Hematopoietic multipotent progenitor cell treated with erythropoietin and hydrocortisone succinate and interleukin-3 and kit ligand, for 8 days (in vitro differentiated cells): ENCODE measurements at regions not wholly inside any gene's neighbourhood (a gene's known extent, or its start where the extent isn't known, plus 50 kb on each side); places are given as distances from the start of the nearest gene placed in this dataset.

Experiments used
- DNase-seq: peaks from one replicate; pipeline ENCODE4 v3.0.0-alpha.2; 2015

DNA sequence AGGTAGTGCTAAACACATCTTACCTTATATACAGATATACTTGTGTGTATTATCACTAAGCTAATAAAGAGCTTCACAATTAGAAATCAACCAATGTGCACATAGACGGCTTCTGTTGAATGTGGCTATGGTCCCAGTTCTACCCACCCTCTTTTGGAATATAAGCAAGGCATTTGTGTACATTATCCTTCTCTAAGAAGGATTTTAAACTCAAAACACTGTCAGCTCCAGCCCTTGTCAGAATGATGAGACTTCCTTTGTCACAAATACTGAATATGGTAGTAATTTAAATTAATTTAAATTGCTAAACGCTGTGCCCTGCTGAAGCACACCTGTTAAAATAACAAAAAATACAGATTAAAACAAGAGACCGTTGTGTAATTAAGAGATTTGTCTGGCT lies 107.9 kb upstream of the GRAMD2B start:
- DNase-seq = no peak

DNA sequence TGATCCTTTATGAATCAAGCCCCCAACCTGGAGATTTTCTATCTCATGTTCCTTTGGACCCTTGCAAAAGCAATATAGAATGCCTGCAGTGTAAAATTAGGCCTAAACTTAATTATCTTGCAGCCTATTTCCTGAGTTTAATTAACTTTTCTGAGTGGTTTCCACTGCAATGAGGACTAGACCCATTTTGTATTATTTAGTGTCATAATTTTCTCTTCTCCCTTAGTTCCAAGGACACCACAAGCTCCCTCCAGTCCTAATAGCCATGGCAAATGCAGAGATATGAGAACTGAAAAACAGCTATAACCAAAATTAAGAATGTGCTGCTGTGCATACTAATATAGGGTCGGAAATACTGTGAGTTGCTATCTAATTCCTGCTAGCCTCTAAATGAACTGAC lies 90.9 kb upstream of the GRAMD2B start:
- no peak for DNase-seq

DNA sequence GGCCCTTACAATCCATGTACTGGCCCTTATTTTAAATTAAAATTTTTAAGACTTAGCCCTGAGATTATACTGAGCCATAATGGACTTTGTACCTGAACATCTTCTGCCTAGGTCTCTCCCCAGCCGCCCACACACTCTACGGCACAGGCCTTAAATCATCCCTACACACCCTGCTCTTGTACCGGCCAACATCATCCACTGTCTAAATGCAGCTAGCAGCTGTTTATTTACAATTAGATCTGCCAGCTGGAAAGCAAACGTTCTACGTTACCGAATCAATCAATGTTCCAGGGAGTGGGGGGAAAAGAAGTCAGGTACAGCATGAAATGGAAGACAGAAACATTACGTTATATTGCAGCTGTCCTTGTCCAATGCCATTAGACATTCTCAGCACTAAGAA lies 88.4 kb upstream of the GRAMD2B start:
- DNase-seq = no peak

DNA sequence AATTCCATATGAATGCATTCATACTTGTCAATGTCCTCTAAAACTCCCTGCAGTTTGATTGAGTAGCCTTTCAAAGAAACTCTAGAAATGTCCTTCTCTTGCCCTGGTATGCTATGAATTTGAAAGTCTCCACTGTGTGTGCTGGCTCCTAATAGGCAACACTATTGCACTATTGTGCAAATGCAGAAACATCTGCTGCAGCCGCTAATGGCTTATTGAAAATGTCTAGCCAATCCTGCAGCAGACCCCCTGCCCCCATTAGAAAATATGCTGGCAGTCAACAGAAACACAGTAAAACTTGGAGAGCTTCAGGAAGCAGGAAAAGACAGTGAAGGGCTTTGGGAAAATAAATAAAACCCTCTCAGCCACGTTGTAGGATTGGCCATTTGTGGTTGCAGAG lies 87.3 kb upstream of the GRAMD2B start:
- DNase-seq = no peak

DNA sequence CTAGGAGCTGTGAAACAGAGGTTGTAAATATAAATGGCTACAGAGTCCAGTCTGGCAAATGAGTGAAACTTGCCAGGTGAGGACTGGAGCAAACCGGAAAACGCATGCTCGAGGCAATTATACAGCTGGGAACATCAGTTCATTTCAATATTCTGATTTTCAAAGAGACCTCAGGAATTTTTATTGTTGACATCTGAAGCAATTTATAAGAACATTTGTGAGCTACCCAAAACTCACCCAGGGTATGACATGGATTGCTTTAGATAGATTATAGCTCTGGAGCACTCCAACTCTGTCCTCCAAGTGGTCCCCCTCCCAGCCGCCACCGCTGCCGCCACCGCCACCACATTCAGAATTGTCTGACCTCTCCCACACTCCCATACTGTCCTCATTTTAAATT lies 84.6 kb upstream of the GRAMD2B start:
- DNase-seq = no peak

DNA sequence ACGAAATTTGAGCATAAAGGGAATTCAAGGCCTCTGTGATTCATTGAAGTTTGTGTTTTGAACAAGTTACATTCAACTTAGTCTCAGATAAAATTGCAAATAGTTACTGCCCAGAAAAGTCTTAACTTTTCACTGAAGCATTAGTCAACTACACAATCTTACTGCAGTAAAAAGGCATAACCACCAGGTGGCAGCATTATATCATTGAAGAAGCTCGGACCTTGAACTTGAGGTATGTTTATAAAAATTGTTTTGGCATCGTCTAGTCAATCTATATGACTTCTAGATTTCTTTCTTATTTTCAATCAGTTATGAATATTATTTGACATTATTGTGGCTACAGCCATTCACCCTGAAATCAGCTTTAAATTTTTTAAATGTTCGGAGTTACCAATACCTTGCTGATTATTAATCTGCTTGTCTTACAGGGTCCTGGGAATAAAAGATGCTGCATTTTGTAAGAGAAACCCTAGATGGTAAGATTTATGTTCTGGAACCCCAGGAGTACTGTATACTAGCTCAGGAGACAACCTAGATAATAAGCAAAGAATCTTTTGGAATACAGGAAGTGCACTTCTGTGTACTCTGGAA lies 83.9 kb upstream of the GRAMD2B start:
- peak; percentile 74 for DNase-seq

GRCh38 chr5:126341906-126342630 lies 81.1 kb upstream of the GRAMD2B start:
- no peak for DNase-seq

- no peak for DNase-seq
These were observed 74.2 kb upstream of the GRAMD2B start for GRCh38 chr5:126348855-126349635.

DNA sequence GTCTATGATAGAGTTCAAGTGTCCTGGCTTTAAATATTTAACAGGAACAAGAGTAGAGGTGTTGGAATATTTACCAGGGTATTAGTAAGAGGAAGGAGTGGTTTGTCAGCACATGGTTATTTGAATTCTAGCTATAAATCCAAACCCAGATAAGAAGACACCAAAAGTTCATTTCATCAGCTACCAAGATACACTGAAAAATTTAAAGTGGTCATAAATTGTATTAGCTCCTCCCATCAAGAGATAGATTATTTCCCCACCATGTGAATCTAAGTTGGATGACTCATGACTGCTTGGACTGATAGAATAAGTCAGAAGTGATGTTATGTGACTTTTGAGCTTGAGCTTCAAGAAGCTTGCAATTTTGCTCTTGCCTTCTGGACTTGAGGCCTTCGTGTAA lies 72.1 kb upstream of the GRAMD2B start:
- DNase-seq = peak; percentile 21

DNA sequence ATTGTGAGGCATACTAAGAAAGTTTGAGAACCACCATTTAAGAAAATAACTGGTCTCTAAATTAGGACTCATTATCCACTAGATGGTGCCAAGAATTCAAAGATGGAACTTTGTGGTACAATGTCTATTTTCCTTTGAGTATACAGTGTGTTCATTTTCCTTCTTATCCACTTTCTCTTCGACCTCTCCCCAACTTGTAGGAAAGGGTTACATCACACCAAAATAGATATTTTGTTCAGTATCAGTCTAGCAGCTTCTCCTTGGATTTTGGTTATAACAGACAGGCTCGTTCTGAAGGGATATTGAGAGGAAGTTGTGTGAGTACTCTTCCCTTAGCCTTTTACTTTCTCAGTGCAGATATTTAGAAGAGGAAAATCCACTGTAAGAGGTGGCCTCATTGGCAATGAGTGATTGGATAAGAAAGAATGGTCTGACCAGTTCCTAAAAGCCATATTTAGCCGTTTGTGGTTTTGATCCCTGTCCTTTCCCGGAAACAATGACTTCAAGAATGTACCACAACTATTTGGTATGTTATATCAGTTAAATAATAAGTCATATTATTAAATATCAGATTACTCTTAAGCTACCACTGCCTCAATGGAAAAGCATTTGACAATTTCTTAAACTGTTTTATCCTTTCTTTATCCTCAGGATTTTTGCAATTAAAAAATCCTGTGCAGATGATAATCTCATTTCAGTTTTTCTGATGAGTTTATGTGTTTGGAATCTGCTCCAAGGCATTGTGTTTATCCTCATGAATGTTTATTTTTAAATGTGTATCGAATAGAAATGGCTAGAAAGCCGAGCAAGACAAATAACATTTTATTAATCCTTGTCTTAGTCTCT lies 69.0 kb upstream of the GRAMD2B start:
- DNase-seq = peak; percentile 78

GRCh38 chr5:126354858-126355731 lies 68.1 kb upstream of the GRAMD2B start:
- DNase-seq = no peak

- no peak for DNase-seq
These were observed 67.3 kb upstream of the GRAMD2B start for GRCh38 chr5:126355940-126356339.

DNA sequence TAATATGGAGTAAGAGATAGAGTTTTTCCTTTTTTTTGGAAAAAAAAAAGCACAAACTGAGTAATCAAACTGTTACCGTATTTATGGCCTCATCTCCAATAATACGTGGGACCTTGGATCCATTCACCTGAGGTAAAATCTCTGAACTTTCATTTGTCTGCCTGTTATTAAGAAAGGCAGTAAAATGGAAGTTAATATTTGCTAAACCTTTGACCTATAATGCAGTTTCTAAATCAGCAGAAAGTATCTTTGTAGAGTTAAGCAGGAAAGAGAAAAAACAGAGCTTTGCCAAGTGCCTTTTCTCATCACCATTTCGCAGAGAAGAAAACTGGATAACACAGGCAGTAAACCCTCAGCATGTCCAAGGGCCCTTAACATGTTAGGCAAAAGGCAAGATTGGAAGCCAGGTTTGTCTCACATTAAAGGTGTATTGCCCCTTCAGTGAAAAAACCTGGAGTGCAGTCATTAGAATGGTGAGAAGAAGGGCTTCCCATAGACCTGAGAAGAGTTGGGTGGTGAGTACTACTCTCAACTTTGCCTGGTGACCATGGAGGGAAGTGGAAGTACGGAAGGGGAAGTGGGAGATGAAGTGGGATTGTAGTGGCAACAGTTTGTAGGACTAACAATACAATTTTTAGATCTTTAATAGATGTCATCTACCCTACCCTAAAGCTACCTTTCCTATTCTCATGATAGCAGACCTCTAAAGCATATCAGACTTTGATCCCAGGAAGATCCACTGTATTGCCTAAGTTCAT lies 65.4 kb upstream of the GRAMD2B start:
- no peak for DNase-seq

GRCh38 chr5:126358525-126358924 lies 64.7 kb upstream of the GRAMD2B start:
- no peak for DNase-seq

DNA sequence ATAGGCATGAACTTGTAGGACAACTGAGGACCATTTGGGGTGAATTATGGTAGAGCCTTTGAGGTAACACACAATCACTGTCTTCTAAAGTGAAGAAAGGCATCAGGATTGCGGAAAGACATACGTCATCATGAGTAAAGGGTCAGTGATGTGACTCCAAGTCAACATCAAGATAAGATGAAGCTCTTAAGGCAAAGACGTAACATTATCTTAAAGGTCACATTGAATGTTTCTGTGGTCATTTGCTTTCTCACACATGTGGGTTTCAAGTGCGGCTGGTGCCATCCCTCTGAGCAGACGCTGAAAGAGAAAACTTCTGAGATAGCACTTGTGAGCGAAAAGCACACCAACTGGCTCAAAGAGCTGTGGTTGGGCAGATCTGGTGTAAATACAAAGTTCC lies 63.3 kb upstream of the GRAMD2B start:
- no peak for DNase-seq

DNA sequence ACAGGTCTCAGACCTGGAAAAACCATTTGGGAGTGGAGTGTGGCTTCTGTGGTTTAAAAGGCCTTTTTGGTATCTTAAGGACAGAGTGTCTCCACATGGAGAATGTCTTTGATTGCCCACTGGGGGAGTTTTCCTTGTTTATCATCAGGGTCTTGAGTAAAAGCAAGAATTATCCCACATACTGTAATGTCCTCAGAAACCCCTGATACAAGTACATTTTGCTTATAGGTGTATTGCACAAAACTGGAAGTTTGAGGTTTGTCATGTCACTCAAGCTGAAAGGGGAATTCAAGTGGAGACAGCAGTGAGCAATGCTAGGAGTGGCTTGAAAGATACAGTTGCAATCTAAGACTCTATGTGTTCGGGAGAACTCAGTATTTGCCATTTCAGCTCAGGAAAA lies 62.7 kb upstream of the GRAMD2B start:
- DNase-seq = no peak

DNA sequence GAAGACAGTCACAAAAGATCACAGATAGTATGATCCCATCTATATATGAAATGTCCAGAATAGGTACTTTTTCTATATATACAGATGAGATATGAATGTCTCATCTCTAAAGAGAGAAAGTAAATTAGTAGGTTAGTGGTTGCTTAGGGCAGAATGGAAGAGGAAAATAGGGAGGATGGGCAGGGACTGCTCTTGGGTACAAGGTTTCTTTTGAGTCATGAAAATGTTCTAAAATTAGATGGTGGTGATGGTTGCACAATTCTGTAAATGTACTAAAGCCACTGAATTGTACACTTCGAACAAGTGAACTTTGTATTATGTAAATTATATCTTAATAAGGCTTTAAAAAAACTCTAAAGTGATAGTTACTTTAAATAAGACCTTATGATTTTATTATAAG lies 59.6 kb upstream of the GRAMD2B start:
- no peak for DNase-seq

GRCh38 chr5:126364206-126364902 lies 58.9 kb upstream of the GRAMD2B start:
- DNase-seq = no peak

DNA sequence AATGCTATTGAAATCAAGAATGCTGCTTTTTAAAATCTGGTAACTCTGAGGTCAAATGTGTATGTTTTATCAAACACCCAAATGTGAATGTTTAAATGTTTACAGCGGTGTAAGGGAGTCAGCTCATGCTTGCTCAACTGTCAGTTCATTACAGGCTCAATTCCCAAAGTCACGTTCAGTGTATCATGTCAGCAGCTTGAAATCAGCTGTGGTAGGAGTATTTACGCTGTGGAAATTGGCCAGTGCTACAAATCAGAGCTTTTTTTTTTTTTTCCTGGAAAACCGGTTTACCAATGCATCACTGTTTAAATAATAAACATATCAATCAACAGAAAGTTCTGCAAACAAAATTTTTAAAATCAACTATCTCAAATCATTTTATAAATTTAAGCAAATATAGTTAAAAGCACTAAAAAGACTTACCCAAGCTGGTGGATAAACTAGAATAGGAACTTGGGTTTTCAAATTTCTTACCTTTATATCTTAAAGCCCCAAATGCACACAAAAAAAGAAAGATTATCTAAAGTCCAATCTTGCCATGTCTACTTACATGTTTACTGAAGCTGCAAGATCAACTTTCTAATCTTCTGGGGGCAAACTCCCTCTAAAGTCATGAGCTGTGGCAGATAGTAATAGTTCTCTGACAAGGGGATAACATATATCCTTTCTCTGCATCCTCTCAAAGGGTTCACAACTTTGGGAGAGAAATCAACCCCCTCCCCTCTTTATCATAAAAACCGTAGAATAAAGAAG lies 57.6 kb upstream of the GRAMD2B start:
- no peak for DNase-seq

DNA sequence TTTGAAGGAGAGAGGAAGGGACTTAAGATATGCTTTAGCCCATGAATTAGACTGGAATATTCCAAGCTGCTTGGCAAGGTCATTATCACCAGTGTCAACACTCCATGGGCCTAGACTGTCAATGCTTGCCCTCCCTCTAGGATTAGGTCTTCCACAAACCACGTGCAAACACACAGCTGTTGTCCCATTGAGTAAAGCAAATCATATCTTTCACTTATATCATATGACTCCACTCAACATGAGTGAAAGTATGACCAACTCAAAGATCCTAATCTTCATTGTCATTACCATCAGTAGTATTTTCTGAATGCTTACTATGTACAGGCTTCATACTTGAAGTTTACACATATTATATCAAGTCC lies 57.0 kb upstream of the GRAMD2B start:
- no peak for DNase-seq
